ENCODE measurements at regions not wholly inside any gene's neighbourhood (a gene's known extent, or its start where the extent isn't known, plus 50 kb on each side); places are given as distances from the start of the nearest gene placed in this dataset.

GRCh38 chr4:152206185-152206584 lies 329.7 kb downstream of the FBXW7 start:
- no peak overlapping the region for H3K27ac Mint-ChIP-seq
- ChIA-PET POLR2A (no interaction called here), CTCF (no interaction called here)
- no peaks in the 10 kb centered on the region for H3K36me3 Mint-ChIP-seq (ENCODE audit: low read depth)
- no peak for DNase-seq
- peaks cover 3% of the 10 kb centered on the region for H3K9me3 Mint-ChIP-seq
- H3K27me3 Mint-ChIP-seq, result peaks cover 9% of the 10 kb centered on the region
- no peak overlapping the region for H3K4me3 Mint-ChIP-seq
- H3K4me1 Mint-ChIP-seq, result peaks cover 4% of the 10 kb centered on the region

GRCh38 chr4:152202415-152202814 lies 333.5 kb downstream of the FBXW7 start:
- ChIA-PET POLR2A (no interaction called here), CTCF (no interaction called here)
- Mint-ChIP-seq H3K27ac (no peak overlapping the region), H3K4me3 (no peak overlapping the region), H3K36me3 (ENCODE audit: low read depth) (no peaks in the 10 kb centered on the region), H3K4me1 (peaks cover 4% of the 10 kb centered on the region), H3K27me3 (peaks cover 3% of the 10 kb centered on the region), H3K9me3 (peaks cover 3% of the 10 kb centered on the region)
- DNase-seq, result no peak

GRCh38 chr4:152200511-152201333 lies 335.2 kb downstream of the FBXW7 start:
- CTCF ChIA-PET, result interaction anchor here (0.8 to 1.0 kb wide), 2 partner anchors 12 to 25 kb away, joined by 3 to 4 read pairs; no protein-coding TSS in a partner anchor
- H3K9me3 Mint-ChIP-seq, result peaks cover 7% of the 10 kb centered on the region
- no peak overlapping the region for H3K27ac Mint-ChIP-seq
- no peaks in the 10 kb centered on the region for H3K36me3 Mint-ChIP-seq (ENCODE audit: low read depth)
- H3K4me3 Mint-ChIP-seq, result no peak overlapping the region
- POLR2A ChIA-PET, result no interaction called here
- peaks cover 4% of the 10 kb centered on the region for H3K4me1 Mint-ChIP-seq
- H3K27me3 Mint-ChIP-seq, result peaks cover 3% of the 10 kb centered on the region
- DNase-seq, result no peak

- no peak overlapping the region for H3K27ac Mint-ChIP-seq
- H3K4me1 Mint-ChIP-seq, result peaks cover 3% of the 10 kb centered on the region
- no peak for DNase-seq
- H3K4me3 Mint-ChIP-seq, result no peak overlapping the region
- no peaks in the 10 kb centered on the region for H3K36me3 Mint-ChIP-seq (ENCODE audit: low read depth)
- ChIA-PET CTCF (interaction anchor here (0.6 to 1.6 kb wide), 3 partner anchors 13 to 454 kb away, joined by 3 to 4 read pairs (median 3); no protein-coding TSS in a partner anchor), POLR2A (no interaction called here)
- peaks cover 3% of the 10 kb centered on the region for H3K27me3 Mint-ChIP-seq
- H3K9me3 Mint-ChIP-seq, result peaks cover 11% of the 10 kb centered on the region
Observed at GRCh38 chr4:152197211-152197610, 338.7 kb downstream of the FBXW7 start.

GRCh38 chr4:152195888-152196287 lies 340.0 kb downstream of the FBXW7 start:
- no peaks in the 10 kb centered on the region for H3K27me3 Mint-ChIP-seq
- no peaks in the 10 kb centered on the region for H3K36me3 Mint-ChIP-seq (ENCODE audit: low read depth)
- ChIA-PET POLR2A (no interaction called here), CTCF (interaction anchor here (1.8 kb wide), 1 partner anchor 11 kb away, joined by 5 read pairs; no protein-coding TSS in a partner anchor)
- peaks cover 11% of the 10 kb centered on the region for H3K9me3 Mint-ChIP-seq
- H3K4me3 Mint-ChIP-seq, result no peak overlapping the region
- no peaks in the 10 kb centered on the region for H3K4me1 Mint-ChIP-seq
- no peak overlapping the region for H3K27ac Mint-ChIP-seq
- DNase-seq, result no peak

GRCh38 chr4:152193059-152193458 lies 342.8 kb downstream of the FBXW7 start:
- DNase-seq, result no peak
- H3K4me1 Mint-ChIP-seq, result peaks cover 18% of the 10 kb centered on the region
- peaks cover 11% of the 10 kb centered on the region for H3K9me3 Mint-ChIP-seq
- no peak overlapping the region for H3K4me3 Mint-ChIP-seq
- CTCF ChIA-PET, result interaction anchor here (0.6 kb wide), 1 partner anchor 30 kb away, joined by 3 read pairs; no protein-coding TSS in a partner anchor
- H3K36me3 Mint-ChIP-seq (ENCODE audit: low read depth), result no peaks in the 10 kb centered on the region
- H3K27ac Mint-ChIP-seq, result no peak overlapping the region
- POLR2A ChIA-PET, result no interaction called here
- no peaks in the 10 kb centered on the region for H3K27me3 Mint-ChIP-seq

- Mint-ChIP-seq H3K27ac (no peak overlapping the region), H3K4me3 (no peak overlapping the region), H3K27me3 (no peaks in the 10 kb centered on the region), H3K36me3 (ENCODE audit: low read depth) (no peaks in the 10 kb centered on the region), H3K4me1 (peaks cover 18% of the 10 kb centered on the region), H3K9me3 (peaks cover 11% of the 10 kb centered on the region)
- ChIA-PET POLR2A (no interaction called here), CTCF (no interaction called here)
- no peak for DNase-seq
Observed at GRCh38 chr4:152190907-152191306, 345.0 kb downstream of the FBXW7 start.

GRCh38 chr4:152189451-152190179 lies 346.3 kb downstream of the FBXW7 start:
- Mint-ChIP-seq H3K27ac (no peak overlapping the region), H3K36me3 (ENCODE audit: low read depth) (no peaks in the 10 kb centered on the region), H3K4me3 (no peak overlapping the region), H3K27me3 (no peaks in the 10 kb centered on the region), H3K9me3 (peaks cover 12% of the 10 kb centered on the region), H3K4me1 (peaks cover 24% of the 10 kb centered on the region)
- DNase-seq, result no peak
- ChIA-PET CTCF (interaction anchor here (0.6 to 1.3 kb wide), 3 partner anchors 20 to 214 kb away, joined by 3 to 4 read pairs (median 3); no protein-coding TSS in a partner anchor), POLR2A (no interaction called here)

GRCh38 chr4:152188801-152189200 lies 347.1 kb downstream of the FBXW7 start:
- POLR2A ChIA-PET, result no interaction called here
- Mint-ChIP-seq H3K36me3 (ENCODE audit: low read depth) (peaks cover under 1% of the 10 kb centered on the region), H3K27ac (no peak overlapping the region), H3K27me3 (no peaks in the 10 kb centered on the region), H3K9me3 (peaks cover 16% of the 10 kb centered on the region), H3K4me1 (peaks cover 29% of the 10 kb centered on the region), H3K4me3 (no peak overlapping the region)
- CTCF ChIA-PET, result no interaction called here
- DNase-seq, result no peak

- no peak overlapping the region for H3K4me3 Mint-ChIP-seq
- H3K36me3 Mint-ChIP-seq (ENCODE audit: low read depth), result peaks cover 4% of the 10 kb centered on the region
- peaks cover 22% of the 10 kb centered on the region for H3K9me3 Mint-ChIP-seq
- CTCF ChIA-PET, result no interaction called here
- peaks cover 37% of the 10 kb centered on the region for H3K4me1 Mint-ChIP-seq
- POLR2A ChIA-PET, result no interaction called here
- no peak for DNase-seq
- H3K27ac Mint-ChIP-seq, result no peak overlapping the region
- no peaks in the 10 kb centered on the region for H3K27me3 Mint-ChIP-seq
Observed at GRCh38 chr4:152187693-152188092, 348.2 kb downstream of the FBXW7 start.

- Mint-ChIP-seq H3K27me3 (no peaks in the 10 kb centered on the region), H3K4me1 (peaks cover 38% of the 10 kb centered on the region), H3K36me3 (ENCODE audit: low read depth) (peaks cover 4% of the 10 kb centered on the region), H3K4me3 (no peak overlapping the region), H3K9me3 (peaks cover 22% of the 10 kb centered on the region), H3K27ac (no peak overlapping the region)
- no peak for DNase-seq
- CTCF ChIA-PET, result interaction anchor here (1.2 to 1.3 kb wide), 2 partner anchors 10 to 101 kb away, joined by 3 to 5 read pairs; no protein-coding TSS in a partner anchor
- POLR2A ChIA-PET, result no interaction called here
Observed at GRCh38 chr4:152185786-152186550, 349.9 kb downstream of the FBXW7 start.

GRCh38 chr4:152181150-152181549 lies 354.7 kb downstream of the FBXW7 start:
- Mint-ChIP-seq H3K4me1 (peaks cover 20% of the 10 kb centered on the region), H3K27ac (no peak overlapping the region), H3K9me3 (peaks cover 26% of the 10 kb centered on the region), H3K4me3 (no peak overlapping the region), H3K36me3 (ENCODE audit: low read depth) (peaks cover 4% of the 10 kb centered on the region), H3K27me3 (no peaks in the 10 kb centered on the region)
- ChIA-PET POLR2A (no interaction called here), CTCF (no interaction called here)
- no peak for DNase-seq

- CTCF ChIA-PET, result no interaction called here
- DNase-seq, result no peak
- Mint-ChIP-seq H3K4me3 (no peak overlapping the region), H3K9me3 (peaks cover 22% of the 10 kb centered on the region), H3K27ac (no peak overlapping the region), H3K27me3 (no peaks in the 10 kb centered on the region), H3K36me3 (ENCODE audit: low read depth) (peaks cover 4% of the 10 kb centered on the region), H3K4me1 (peaks cover 14% of the 10 kb centered on the region)
- POLR2A ChIA-PET, result no interaction called here
Observed at GRCh38 chr4:152180369-152180768, 355.5 kb downstream of the FBXW7 start.
